ENCODE measurements at regions not wholly inside any gene's neighbourhood (a gene's known extent, or its start where the extent isn't known, plus 50 kb on each side); places are given as distances from the start of the nearest gene placed in this dataset.
"Not testable (repeated sequence)": the region's sequence is repeated elsewhere in the genome, so short reads cannot be mapped to it uniquely, and the experiment has no call there.

GRCh38 chr4:27075603-27076002, 215.0 kb downstream of the STIM2 start:
- DNase-seq (ENCODE audit: extremely low read depth, low read depth, low spot score): not testable (repeated sequence)

GRCh38 chr4:27078934-27079455, 218.4 kb downstream of the STIM2 start:
- DNase-seq (ENCODE audit: extremely low read depth, low read depth, low spot score): no peak

- DNase-seq (ENCODE audit: extremely low read depth, low read depth, low spot score): no peak
Measured at GRCh38 chr4:27081675-27082586, 221.3 kb downstream of the STIM2 start.

GRCh38 chr4:27082776-27083175, 222.1 kb downstream of the STIM2 start:
- DNase-seq (ENCODE audit: extremely low read depth, low read depth, low spot score): no peak

DNA sequence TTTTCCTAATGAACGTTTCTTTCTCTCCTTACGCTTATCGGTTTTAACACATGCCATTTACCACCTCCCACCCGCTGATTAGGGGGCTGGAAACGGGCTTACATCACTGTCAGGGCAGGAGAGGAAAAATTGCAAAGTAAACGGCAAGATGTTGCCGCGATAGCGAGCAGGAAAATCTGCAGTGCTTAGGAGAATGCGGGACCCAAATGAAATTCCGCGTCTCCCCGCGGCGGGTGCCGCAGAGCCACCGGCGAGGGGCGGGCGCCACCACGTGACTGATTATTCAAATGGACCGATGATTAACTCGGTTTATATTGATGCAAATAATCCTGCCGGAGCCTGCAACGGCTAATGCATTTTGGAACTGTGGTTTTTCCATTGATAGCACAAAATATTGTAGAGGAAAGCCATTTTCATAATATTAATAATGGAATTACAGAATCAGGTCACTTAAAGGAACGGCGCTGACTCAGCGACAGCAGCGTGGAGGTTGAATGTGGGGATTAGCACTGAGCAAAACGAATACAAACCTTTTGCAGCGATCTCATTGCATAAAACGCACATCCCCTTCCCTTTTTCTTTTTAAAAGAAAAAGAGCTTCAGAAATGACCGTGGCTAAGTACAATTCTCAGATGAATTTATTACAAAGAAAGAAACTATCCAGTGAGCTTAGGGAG, 224.2 kb downstream of the STIM2 start:
- no peak for DNase-seq (ENCODE audit: extremely low read depth, low read depth, low spot score)

DNA sequence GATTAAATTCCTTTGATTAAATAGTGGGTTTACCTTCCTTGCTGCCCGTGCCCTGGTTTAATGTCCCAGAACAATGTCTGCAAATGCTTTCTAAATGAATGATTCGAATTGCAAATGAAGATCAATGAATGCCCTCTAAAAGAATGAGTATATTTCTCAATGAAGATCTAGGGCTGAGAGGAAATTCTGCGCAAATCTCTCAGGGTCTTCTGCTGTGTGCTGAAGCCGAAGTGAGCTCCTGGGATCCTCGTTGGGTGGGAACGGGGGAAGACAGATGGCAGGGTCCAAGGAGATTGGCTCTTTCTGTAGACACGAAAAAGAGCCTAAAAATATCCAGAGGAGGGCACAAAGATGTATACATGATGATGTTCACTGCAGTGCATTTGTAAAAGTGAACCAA, 224.8 kb downstream of the STIM2 start:
- no peak for DNase-seq (ENCODE audit: extremely low read depth, low read depth, low spot score)

DNA sequence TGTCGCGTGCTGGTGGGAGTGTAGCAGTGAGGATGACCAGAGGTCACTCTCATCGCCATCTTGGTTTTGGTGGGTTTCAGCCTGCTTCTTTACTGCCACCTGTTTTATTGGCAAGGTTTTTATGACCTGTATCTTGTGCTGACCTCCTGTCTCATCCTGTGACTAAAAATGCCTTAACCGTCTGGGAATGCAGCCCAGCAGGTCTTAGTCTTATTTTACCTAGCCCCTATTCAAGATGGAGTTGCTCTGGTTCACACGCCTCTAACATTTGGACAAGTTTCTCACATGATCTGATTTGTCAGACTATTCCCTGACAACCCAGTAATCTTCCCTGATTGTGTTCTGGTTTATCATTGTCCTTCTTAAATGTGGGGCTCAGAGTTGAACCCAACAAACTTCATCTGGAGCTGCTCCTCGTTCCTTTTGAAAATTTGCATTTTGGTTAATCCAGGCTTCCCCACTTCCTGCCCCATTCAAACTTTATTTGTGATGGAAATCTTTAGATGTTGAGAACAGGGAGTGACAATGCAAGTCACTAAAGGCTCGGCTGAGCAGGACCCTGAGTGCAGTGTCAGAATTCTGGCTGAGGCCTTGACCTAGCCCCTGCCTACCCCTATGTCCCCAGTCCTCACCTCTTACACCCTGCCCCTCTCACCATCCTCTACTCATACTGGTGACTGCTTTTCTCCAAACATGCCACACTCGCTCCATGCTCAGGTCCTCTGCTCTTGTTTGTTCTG, 226.8 kb downstream of the STIM2 start:
- no peak for DNase-seq (ENCODE audit: extremely low read depth, low read depth, low spot score)

GRCh38 chr4:27088491-27088890, 227.8 kb downstream of the STIM2 start:
- no peak for DNase-seq (ENCODE audit: extremely low read depth, low read depth, low spot score)

GRCh38 chr4:27089186-27089585, 228.5 kb downstream of the STIM2 start:
- no peak for DNase-seq (ENCODE audit: extremely low read depth, low read depth, low spot score)

DNA sequence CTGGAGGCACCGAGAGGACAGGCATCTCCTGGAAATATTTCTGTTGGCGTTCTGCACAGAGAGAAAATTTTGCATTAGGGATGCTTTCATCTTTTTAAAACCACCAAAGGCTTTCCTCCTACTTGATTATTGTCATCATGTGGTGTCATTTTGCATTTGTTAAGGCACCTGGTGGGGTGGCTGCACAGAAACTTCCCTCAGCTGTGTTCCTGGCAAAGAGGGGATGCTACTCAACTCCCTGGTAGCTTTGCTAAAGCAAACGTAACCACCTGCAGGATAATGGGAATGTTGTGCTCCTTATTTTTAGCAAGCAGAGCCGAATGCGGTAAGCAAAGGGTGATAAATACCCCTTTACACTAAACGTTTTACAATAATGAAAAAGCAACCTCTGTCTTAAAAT, 229.8 kb downstream of the STIM2 start:
- DNase-seq (ENCODE audit: extremely low read depth, low read depth, low spot score): no peak

- DNase-seq (ENCODE audit: extremely low read depth, low read depth, low spot score): no peak
Measured at GRCh38 chr4:27094224-27094623, 233.6 kb downstream of the STIM2 start.

- no peak for DNase-seq (ENCODE audit: extremely low read depth, low read depth, low spot score)
Measured at GRCh38 chr4:27094783-27095182, 234.1 kb downstream of the STIM2 start.

- DNase-seq (ENCODE audit: extremely low read depth, low read depth, low spot score): no peak
Measured at GRCh38 chr4:27096142-27096824, 235.6 kb downstream of the STIM2 start.

DNA sequence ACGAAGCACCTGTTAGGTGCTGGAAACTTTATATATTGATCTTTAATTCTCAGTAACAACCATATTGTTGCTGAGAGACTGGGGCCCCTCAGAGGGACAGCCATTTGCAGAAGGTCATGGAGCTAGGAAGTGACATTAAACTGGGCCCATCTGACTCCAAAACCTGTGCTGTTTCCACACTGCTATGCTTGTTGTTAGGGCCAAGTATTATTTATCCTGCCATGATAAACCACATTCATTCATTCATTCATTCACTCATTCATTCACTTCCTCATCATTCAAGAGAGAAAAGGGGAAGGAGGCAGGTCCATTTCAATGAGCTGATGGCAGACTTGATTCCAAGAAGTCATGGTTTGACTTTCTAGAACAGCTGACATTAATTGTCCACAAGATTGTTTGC, 237.4 kb downstream of the STIM2 start:
- no peak for DNase-seq (ENCODE audit: extremely low read depth, low read depth, low spot score)

GRCh38 chr4:27100713-27101112, 240.1 kb downstream of the STIM2 start:
- no peak for DNase-seq (ENCODE audit: extremely low read depth, low read depth, low spot score)

DNA sequence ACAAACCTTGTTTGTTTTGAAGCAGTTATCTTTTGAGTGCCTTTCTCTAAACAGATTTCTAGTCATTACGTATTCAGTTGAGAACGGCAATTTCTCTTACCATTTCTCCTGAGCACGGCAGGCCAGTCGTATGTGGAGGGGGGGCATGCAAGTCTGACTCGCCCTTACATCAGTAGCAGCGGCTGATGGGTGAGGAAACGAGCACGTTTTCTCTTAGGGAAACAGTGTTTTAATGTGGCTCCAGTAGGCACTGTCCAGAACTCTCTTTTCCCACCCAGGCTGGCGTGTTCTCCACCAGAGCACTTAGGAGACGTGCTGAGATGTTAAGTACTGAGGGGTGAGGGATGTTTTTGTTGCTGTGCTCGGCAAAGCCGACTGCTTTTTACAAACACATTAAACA, 240.5 kb downstream of the STIM2 start:
- DNase-seq (ENCODE audit: extremely low read depth, low read depth, low spot score): no peak

- no peak for DNase-seq (ENCODE audit: extremely low read depth, low read depth, low spot score)
Measured at GRCh38 chr4:27101561-27101960, 240.9 kb downstream of the STIM2 start.

GRCh38 chr4:27111627-27112026, 251.0 kb downstream of the STIM2 start:
- no peak for DNase-seq (ENCODE audit: extremely low read depth, low read depth, low spot score)

GRCh38 chr4:27112587-27112986, 251.9 kb downstream of the STIM2 start:
- no peak for DNase-seq (ENCODE audit: extremely low read depth, low read depth, low spot score)

DNA sequence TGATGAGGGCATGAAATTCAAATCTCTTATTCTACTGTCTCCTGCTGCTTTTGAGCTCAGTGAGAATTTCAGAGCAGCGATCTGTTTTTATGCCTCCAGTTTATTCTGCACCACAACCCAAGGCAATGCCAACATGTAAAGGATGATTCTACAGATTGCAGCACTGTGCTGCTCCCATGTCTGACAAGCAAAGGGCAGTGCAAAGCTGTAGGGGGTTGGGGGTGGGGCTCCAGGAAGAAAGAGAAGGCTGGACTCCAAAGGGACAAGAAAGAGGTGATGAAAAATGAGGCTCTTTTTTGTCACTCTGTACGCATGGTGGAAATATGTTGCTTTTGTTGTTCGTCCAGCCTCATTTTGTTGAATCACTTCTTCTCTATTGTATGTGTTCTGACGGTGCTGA, 254.6 kb downstream of the STIM2 start:
- no peak for DNase-seq (ENCODE audit: extremely low read depth, low read depth, low spot score)

GRCh38 chr4:27117453-27117852, 256.8 kb downstream of the STIM2 start:
- DNase-seq (ENCODE audit: extremely low read depth, low read depth, low spot score): no peak

Measured in glomerular endothelial cell (primary cell).